Activated CD4-positive, alpha-beta memory T cell treated with anti-CD3 and anti-CD28 coated beads, Interleukin-2, amount 10 ng/mL, durations not matched to agents 7 days and 5 days (primary cell): ENCODE measurements at regions not wholly inside any gene's neighbourhood (a gene's known extent, or its start where the extent isn't known, plus 50 kb on each side); places are given as distances from the start of the nearest gene placed in this dataset.

ENCODE experiments used
- CTCF ChIA-PET: fragments of 350-600 bp; sonication (Branson Sonifier 250); formaldehyde crosslinking; loops from one replicate; lab custom pipeline; 2021; ENCODE audit warnings: antibody characterized with exemption, inconsistent platforms; lab: Charles Lee
- POLR2A ChIA-PET: fragments of 350-600 bp; sonication (Branson Sonifier 250); formaldehyde crosslinking; loops from one replicate; lab custom pipeline; 2021; ENCODE audit warnings: antibody characterized with exemption; lab: Charles Lee
- DNase-seq: peaks from one replicate; pipeline ENCODE4 v3.0.0-alpha.2; 2020
- H3K27ac Mint-ChIP-seq: one replicate; pipeline ENCODE4 v1.8.0; 2021; ENCODE audit warnings: mild to moderate bottlenecking, mixed read lengths
- H3K27me3 Mint-ChIP-seq: one replicate; pipeline ENCODE4 v1.8.0; 2021; ENCODE audit warnings: mixed read lengths
- H3K36me3 Mint-ChIP-seq: one replicate; pipeline ENCODE4 v1.8.0; 2021; ENCODE audit warnings: low read depth, mixed read lengths
- H3K4me1 Mint-ChIP-seq: one replicate; pipeline ENCODE4 v1.8.0; 2021; ENCODE audit warnings: mixed read lengths
- H3K4me3 Mint-ChIP-seq: one replicate; pipeline ENCODE4 v1.8.0; 2021; ENCODE audit warnings: mild to moderate bottlenecking, mixed read lengths
- H3K9me3 Mint-ChIP-seq: one replicate; pipeline ENCODE4 v1.8.0; 2021; ENCODE audit warnings: mixed read lengths

- no peaks in the 10 kb centered on the region for H3K4me1 Mint-ChIP-seq
- DNase-seq = no peak
- H3K9me3 Mint-ChIP-seq = no peaks in the 10 kb centered on the region
- no peak overlapping the region for H3K27ac Mint-ChIP-seq
- ChIA-PET CTCF (no interaction called here), POLR2A (no interaction called here)
- no peaks in the 10 kb centered on the region for H3K27me3 Mint-ChIP-seq
- H3K36me3 Mint-ChIP-seq = no peaks in the 10 kb centered on the region
- H3K4me3 Mint-ChIP-seq = no peak overlapping the region
These were observed 76.9 kb upstream of the KAZN start for GRCh38 chr1:14521622-14522021.

GRCh38 chr1:14522077-14522925 lies 76.2 kb upstream of the KAZN start:
- H3K4me1 Mint-ChIP-seq = no peaks in the 10 kb centered on the region
- H3K27me3 Mint-ChIP-seq = no peaks in the 10 kb centered on the region
- CTCF ChIA-PET = no interaction called here
- H3K27ac Mint-ChIP-seq = no peak overlapping the region
- no peaks in the 10 kb centered on the region for H3K9me3 Mint-ChIP-seq
- DNase-seq = no peak
- POLR2A ChIA-PET = no interaction called here
- no peaks in the 10 kb centered on the region for H3K36me3 Mint-ChIP-seq
- H3K4me3 Mint-ChIP-seq = no peak overlapping the region

GRCh38 chr1:14522926-14523241 lies 75.6 kb upstream of the KAZN start:
- H3K27ac Mint-ChIP-seq = no peak overlapping the region
- POLR2A ChIA-PET = no interaction called here
- H3K27me3 Mint-ChIP-seq = no peaks in the 10 kb centered on the region
- no peaks in the 10 kb centered on the region for H3K36me3 Mint-ChIP-seq
- H3K4me3 Mint-ChIP-seq = no peak overlapping the region
- H3K9me3 Mint-ChIP-seq = no peaks in the 10 kb centered on the region
- H3K4me1 Mint-ChIP-seq = no peaks in the 10 kb centered on the region
- DNase-seq = no peak
- CTCF ChIA-PET = no interaction called here

- Mint-ChIP-seq H3K27ac (no peak overlapping the region), H3K4me1 (no peaks in the 10 kb centered on the region), H3K27me3 (no peaks in the 10 kb centered on the region), H3K9me3 (peaks cover 3% of the 10 kb centered on the region), H3K4me3 (no peak overlapping the region), H3K36me3 (no peaks in the 10 kb centered on the region)
- DNase-seq = no peak
- ChIA-PET CTCF (no interaction called here), POLR2A (no interaction called here)
These were observed 73.5 kb upstream of the KAZN start for GRCh38 chr1:14524826-14525636.

- POLR2A ChIA-PET = no interaction called here
These were observed 69.0 kb upstream of the KAZN start for GRCh38 chr1:14529475-14529874.

GRCh38 chr1:14531519-14531918 lies 67.0 kb upstream of the KAZN start:
- POLR2A ChIA-PET = no interaction called here
- CTCF ChIA-PET = no interaction called here
- H3K9me3 Mint-ChIP-seq = peaks cover 3% of the 10 kb centered on the region
- no peaks in the 10 kb centered on the region for H3K36me3 Mint-ChIP-seq
- no peak overlapping the region for H3K4me3 Mint-ChIP-seq
- H3K4me1 Mint-ChIP-seq = no peaks in the 10 kb centered on the region
- DNase-seq = no peak
- H3K27ac Mint-ChIP-seq = no peak overlapping the region
- no peaks in the 10 kb centered on the region for H3K27me3 Mint-ChIP-seq

More at GRCh38 chr1:14529475-14529874, 69.0 kb upstream of the KAZN start:
- Mint-ChIP-seq H3K27ac (no peak overlapping the region), H3K27me3 (no peaks in the 10 kb centered on the region), H3K9me3 (peaks cover 3% of the 10 kb centered on the region), H3K36me3 (no peaks in the 10 kb centered on the region), H3K4me3 (no peak overlapping the region), H3K4me1 (no peaks in the 10 kb centered on the region)
- CTCF ChIA-PET = no interaction called here
- DNase-seq = no peak

- Mint-ChIP-seq H3K4me1 (no peaks in the 10 kb centered on the region), H3K9me3 (no peaks in the 10 kb centered on the region), H3K36me3 (no peaks in the 10 kb centered on the region), H3K27me3 (no peaks in the 10 kb centered on the region), H3K4me3 (no peak overlapping the region), H3K27ac (no peak overlapping the region)
- DNase-seq = no peak
- ChIA-PET POLR2A (no interaction called here), CTCF (no interaction called here)
These were observed 62.7 kb upstream of the KAZN start for GRCh38 chr1:14535619-14536355.

GRCh38 chr1:14538335-14538734 lies 60.1 kb upstream of the KAZN start:
- Mint-ChIP-seq H3K36me3 (no peaks in the 10 kb centered on the region), H3K9me3 (no peaks in the 10 kb centered on the region), H3K4me3 (no peak overlapping the region), H3K4me1 (no peaks in the 10 kb centered on the region), H3K27ac (no peak overlapping the region), H3K27me3 (no peaks in the 10 kb centered on the region)
- CTCF ChIA-PET = no interaction called here
- DNase-seq = no peak
- POLR2A ChIA-PET = no interaction called here

GRCh38 chr1:14539309-14539708 lies 59.2 kb upstream of the KAZN start:
- CTCF ChIA-PET = no interaction called here
- no peaks in the 10 kb centered on the region for H3K9me3 Mint-ChIP-seq

GRCh38 chr1:14539953-14540563 lies 58.4 kb upstream of the KAZN start:
- POLR2A ChIA-PET = no interaction called here
- no peaks in the 10 kb centered on the region for H3K36me3 Mint-ChIP-seq
- H3K4me3 Mint-ChIP-seq = no peak overlapping the region
- no peaks in the 10 kb centered on the region for H3K27me3 Mint-ChIP-seq
- no peaks in the 10 kb centered on the region for H3K4me1 Mint-ChIP-seq
- H3K9me3 Mint-ChIP-seq = no peaks in the 10 kb centered on the region
- CTCF ChIA-PET = no interaction called here
- DNase-seq = no peak
- H3K27ac Mint-ChIP-seq = no peak overlapping the region

More at GRCh38 chr1:14539309-14539708, 59.2 kb upstream of the KAZN start:
- Mint-ChIP-seq H3K27me3 (no peaks in the 10 kb centered on the region), H3K36me3 (no peaks in the 10 kb centered on the region), H3K27ac (no peak overlapping the region), H3K4me1 (no peaks in the 10 kb centered on the region), H3K4me3 (no peak overlapping the region)
- POLR2A ChIA-PET = no interaction called here
- no peak for DNase-seq

- ChIA-PET CTCF (no interaction called here), POLR2A (no interaction called here)
- H3K4me3 Mint-ChIP-seq = no peak overlapping the region
- H3K4me1 Mint-ChIP-seq = no peaks in the 10 kb centered on the region
- H3K27me3 Mint-ChIP-seq = no peaks in the 10 kb centered on the region
- no peaks in the 10 kb centered on the region for H3K36me3 Mint-ChIP-seq
- H3K27ac Mint-ChIP-seq = no peak overlapping the region
- no peak for DNase-seq
- no peaks in the 10 kb centered on the region for H3K9me3 Mint-ChIP-seq
These were observed 57.1 kb upstream of the KAZN start for GRCh38 chr1:14541348-14541747.

- Mint-ChIP-seq H3K9me3 (no peaks in the 10 kb centered on the region), H3K27ac (no peak overlapping the region), H3K27me3 (no peaks in the 10 kb centered on the region), H3K4me3 (no peak overlapping the region), H3K4me1 (no peaks in the 10 kb centered on the region), H3K36me3 (no peaks in the 10 kb centered on the region)
- DNase-seq = no peak
- POLR2A ChIA-PET = no interaction called here
- CTCF ChIA-PET = no interaction called here
These were observed 55.2 kb upstream of the KAZN start for GRCh38 chr1:14543191-14543840.
